ENCODE measurements at regions not wholly inside any gene's neighbourhood (a gene's known extent, or its start where the extent isn't known, plus 50 kb on each side); places are given as distances from the start of the nearest gene placed in this dataset.

DNA sequence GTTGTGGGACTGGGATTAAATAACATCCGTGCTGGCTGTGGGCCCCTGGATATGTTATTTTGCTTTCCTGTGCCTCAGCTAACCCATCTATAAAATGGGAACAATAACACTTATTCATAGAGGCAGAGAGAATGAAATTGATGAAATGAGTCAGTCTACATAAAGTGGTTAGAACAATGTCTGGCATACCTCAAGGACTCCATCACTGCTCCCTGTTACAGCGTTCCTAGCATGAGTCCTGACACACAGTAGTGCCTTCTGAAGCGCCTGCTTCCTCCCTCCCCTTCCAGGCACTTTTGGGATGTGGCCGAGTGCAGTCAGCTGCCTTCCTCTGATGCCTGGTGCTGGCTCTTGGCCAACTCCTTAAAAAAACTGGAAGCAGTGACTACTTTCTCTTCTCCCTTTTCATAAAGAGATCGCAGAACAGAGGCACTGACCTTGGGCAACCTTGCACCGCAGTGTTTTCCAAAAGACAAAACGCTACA lies 108.4 kb upstream of the ZMIZ1 start:
- TF ChIP-seq, protein P1, sequence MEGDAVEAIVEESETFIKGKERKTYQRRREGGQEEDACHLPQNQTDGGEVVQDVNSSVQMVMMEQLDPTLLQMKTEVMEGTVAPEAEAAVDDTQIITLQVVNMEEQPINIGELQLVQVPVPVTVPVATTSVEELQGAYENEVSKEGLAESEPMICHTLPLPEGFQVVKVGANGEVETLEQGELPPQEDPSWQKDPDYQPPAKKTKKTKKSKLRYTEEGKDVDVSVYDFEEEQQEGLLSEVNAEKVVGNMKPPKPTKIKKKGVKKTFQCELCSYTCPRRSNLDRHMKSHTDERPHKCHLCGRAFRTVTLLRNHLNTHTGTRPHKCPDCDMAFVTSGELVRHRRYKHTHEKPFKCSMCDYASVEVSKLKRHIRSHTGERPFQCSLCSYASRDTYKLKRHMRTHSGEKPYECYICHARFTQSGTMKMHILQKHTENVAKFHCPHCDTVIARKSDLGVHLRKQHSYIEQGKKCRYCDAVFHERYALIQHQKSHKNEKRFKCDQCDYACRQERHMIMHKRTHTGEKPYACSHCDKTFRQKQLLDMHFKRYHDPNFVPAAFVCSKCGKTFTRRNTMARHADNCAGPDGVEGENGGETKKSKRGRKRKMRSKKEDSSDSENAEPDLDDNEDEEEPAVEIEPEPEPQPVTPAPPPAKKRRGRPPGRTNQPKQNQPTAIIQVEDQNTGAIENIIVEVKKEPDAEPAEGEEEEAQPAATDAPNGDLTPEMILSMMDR (IDR thresholded peaks at IDR 0.05; ENCODE audit: insufficient read depth, low read depth, low read length) = no peak
- no peak overlapping the region for H3K4me3 ChIP-seq (ENCODE audit: low read depth, low read length)

DNA sequence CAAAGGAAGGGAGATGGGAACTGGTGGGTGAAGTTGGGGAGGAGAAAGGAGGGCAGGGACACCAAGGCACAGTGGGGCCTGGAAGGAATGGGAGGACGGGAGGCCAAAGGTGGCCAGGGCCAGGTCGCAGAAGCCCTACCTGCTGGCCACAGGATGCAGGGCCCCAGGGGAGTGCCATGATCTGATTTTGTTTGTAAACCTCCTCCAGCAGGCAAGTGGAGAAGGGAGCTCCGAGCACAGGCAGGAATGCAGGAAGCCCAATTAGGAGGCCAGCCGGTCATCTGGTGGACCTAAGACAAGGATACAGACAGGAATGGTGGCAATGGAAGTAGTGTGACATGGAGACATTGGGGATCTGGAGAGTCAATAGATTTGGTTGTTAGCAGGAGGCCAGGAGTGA lies 107.0 kb upstream of the ZMIZ1 start:
- no peak overlapping the region for H3K4me3 ChIP-seq (ENCODE audit: low read depth, low read length)
- DNase-seq (ENCODE audit: low read depth) = no peak
- TF ChIP-seq, protein P1 (IDR thresholded peaks at IDR 0.05; ENCODE audit: insufficient read depth, low read depth, low read length) = no peak

More for the DNA sequence above, 108.4 kb upstream of the ZMIZ1 start:
- DNase-seq (ENCODE audit: low read depth) = peak; percentile 81

DNA sequence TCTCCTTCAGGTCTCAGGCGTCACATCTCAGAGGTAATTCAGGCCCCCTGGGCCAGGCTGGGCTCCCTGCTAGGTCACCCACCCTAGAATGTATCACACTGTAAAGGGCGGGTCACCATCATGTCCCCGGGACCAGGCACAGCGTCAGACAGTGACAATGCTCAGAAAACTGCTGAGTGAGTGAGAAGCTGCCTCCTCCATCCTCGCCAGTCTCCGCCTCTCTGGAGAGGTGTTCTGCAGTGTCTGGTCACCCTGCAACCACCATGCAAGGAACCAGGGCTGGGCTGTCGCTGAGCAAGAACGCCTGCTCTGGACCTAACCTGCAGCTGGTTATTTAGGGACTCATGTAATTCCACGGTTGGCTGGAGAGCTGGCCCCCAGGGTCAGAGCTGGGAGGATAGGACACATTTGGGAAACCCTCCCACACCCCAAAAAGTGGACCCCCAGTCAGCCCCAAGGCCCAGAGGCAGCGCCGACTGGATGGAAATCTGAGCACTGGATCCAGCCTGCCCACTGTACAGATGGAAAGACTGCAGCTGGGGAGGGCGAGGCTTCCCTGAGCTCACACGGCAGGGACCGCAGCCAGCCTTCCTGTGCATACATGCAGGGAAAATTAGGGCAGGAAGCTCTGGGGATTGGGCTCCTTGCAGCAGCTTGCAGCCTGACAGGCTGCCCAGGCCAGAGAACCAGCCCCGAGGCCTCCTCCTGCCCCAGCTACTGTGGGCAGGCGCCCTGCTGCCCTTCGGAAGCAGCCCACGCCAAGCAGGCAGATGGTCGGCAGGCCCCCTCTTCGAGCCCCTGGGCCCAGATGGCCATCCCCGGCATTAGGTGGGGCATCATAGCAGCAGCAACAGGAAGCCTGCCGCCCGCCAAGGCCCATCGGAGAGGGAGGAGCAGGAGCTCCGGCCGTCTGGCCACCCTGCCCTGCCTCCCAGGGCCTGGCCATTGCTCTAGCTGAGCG lies 105.4 kb upstream of the ZMIZ1 start:
- no peak for DNase-seq (ENCODE audit: low read depth)
- TF ChIP-seq, protein P1 (IDR thresholded peaks at IDR 0.05; ENCODE audit: insufficient read depth, low read depth, low read length) = no peak
- no peak overlapping the region for H3K4me3 ChIP-seq (ENCODE audit: low read depth, low read length)

DNA sequence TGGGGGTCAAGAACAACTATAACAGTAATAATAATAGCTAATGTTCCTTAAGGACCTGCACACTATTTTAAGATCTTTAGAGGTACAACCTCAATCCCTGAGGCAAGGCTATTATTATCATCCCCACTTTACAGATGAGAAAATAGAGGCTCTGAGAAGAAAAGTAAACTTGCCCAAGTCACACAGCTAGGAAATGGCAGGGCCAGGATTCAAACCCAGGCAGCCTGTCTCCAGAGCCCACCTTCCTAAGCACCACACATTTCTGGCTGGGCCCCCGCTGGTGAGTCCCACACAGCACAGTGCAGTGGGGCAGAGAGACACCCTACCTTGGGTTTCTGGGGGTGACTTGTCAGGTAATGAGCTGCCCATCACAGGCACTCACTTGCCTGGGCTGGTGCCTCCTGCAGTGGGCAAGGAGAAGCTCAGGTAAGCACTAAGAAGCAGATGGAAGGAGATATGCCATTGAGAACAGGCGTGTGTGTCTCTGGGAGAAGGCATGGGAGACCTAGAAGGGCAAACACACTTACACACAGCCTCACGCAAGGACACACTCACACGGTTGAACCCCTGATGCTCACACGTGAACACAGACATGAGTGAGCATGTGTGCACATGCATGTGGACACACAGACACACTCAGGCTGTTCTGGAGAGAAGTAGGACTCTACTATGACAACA lies 104.4 kb upstream of the ZMIZ1 start:
- TF ChIP-seq, protein P1 (IDR thresholded peaks at IDR 0.05; ENCODE audit: insufficient read depth, low read depth, low read length) = no peak
- no peak for DNase-seq (ENCODE audit: low read depth)
- H3K4me3 ChIP-seq (ENCODE audit: low read depth, low read length) = no peak overlapping the region

DNA sequence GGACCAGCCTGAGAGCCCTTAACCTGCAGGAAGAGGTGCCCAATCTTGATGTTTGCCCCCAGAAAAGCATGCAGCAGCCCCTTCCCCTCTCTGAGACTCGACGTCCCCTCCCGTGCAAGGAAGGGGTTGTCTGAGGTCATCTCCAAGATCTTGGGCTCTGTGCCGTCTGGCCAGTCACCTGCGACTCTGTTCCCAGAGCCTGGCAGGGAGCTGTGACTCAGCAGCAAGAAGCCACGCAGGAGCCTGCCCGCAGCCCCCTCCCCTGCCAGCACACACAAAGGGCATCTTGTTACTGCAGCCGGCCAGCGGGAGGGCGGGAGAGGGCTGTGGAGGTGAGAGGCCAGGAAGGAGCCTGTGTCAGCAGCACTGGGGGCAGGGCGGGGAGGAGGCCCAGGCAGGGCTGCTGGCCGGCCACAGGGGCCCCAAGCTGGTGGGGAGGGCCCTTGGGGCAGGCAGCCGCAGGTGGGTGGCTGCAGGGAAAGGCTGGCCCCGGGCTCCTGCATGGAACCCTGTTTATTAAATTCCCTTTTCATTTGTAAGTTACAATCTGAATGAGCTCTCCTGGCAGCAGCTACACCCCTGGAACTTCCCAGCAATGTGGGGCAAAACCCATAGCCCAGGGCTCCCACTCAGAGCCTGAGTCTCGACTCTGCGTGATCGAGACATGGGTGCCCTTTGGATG lies 103.7 kb upstream of the ZMIZ1 start:
- TF ChIP-seq, protein P1 (IDR thresholded peaks at IDR 0.05; ENCODE audit: insufficient read depth, low read depth, low read length) = no peak
- no peak overlapping the region for H3K4me3 ChIP-seq (ENCODE audit: low read depth, low read length)
- DNase-seq (ENCODE audit: low read depth) = no peak

DNA sequence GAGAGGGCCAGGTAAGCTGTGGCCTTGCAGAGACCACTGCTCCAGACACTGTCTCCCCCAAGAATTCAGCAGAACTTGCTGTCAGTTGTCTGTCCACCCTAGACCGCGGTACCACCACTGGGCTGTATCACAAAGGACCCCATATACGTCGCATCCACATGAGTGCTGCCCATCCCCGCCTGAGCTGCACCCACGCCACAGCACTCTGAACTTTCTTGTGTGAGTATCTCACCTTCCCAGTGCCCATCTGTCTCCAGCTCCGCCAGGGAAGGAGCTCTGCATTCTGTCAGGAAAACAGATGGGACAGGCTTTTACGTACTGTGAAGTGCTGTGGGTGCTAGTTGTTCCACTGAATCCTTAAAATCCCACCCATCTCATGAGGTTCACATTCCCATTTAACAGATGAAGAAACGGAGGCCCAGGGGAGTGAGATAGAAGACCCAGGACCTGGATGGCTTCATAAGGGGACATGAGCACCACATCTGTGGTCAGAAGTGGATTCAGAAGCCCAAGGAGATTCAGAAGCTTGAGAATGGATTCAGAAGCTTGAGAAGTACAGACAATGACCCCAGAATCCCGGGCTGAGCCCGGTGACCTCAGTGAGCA lies 102.5 kb upstream of the ZMIZ1 start:
- TF ChIP-seq, protein P1 (IDR thresholded peaks at IDR 0.05; ENCODE audit: insufficient read depth, low read depth, low read length) = no peak
- no peak for DNase-seq (ENCODE audit: low read depth)
- H3K4me3 ChIP-seq (ENCODE audit: low read depth, low read length) = no peak overlapping the region

Measured in fibroblast of villous mesenchyme (primary cell).